Smooth muscle cell (in vitro differentiated cells): ENCODE measurements at regions not wholly inside any gene's neighbourhood (a gene's known extent, or its start where the extent isn't known, plus 50 kb on each side); places are given as distances from the start of the nearest gene placed in this dataset.

Experiments used
- DNase-seq: peaks from one replicate; lab custom pipeline; 2025; ENCODE audit not compliant: unreplicated experiment; lab: John Stamatoyannopoulos, UW
- H2AFZ ChIP-seq: fragments of 200-600 bp; sonication (generic); 2 replicates; pipeline ENCODE4 v1.6.0; 2016; ENCODE audit warnings: antibody characterized with exemption, low read depth, mild to moderate bottlenecking
- H3F3A ChIP-seq: fragments of 200-600 bp; sonication (generic); 2 replicates; pipeline ENCODE4 v1.6.0; 2017; ENCODE audit warnings: antibody characterized with exemption, low read depth
- H3K27ac ChIP-seq: fragments of 200-600 bp; sonication (generic); 2 replicates; pipeline ENCODE4 v1.5.1; 2016; ENCODE audit warnings: low read depth, mild to moderate bottlenecking
- H3K27me3 ChIP-seq: fragments of 200-600 bp; sonication (generic); 2 replicates; pipeline ENCODE4 v1.6.1; 2016; ENCODE audit warnings: low read depth, mild to moderate bottlenecking
- H3K36me3 ChIP-seq: fragments of 200-600 bp; sonication (generic); 2 replicates; pipeline ENCODE4 v1.5.1; 2016; ENCODE audit warnings: low read depth
- H3K4me1 ChIP-seq: fragments of 200-600 bp; sonication (generic); 2 replicates; pipeline ENCODE4 v1.5.1; 2016; ENCODE audit warnings: low read depth
- H3K4me2 ChIP-seq: fragments of 200-600 bp; sonication (generic); 2 replicates; pipeline ENCODE4 v1.6.0; 2016; ENCODE audit warnings: mild to moderate bottlenecking
- H3K4me3 ChIP-seq: fragments of 200-600 bp; sonication (generic); 2 replicates; pipeline ENCODE4 v1.5.1; 2016; ENCODE audit warnings: mild to moderate bottlenecking
- H3K79me2 ChIP-seq: fragments of 200-600 bp; sonication (generic); 2 replicates; pipeline ENCODE4 v1.6.0; 2016; ENCODE audit warnings: low read depth, mild to moderate bottlenecking
- H3K9ac ChIP-seq: fragments of 200-600 bp; sonication (generic); 2 replicates; pipeline ENCODE4 v1.6.0; 2016; ENCODE audit warnings: low read depth
- H3K9me3 ChIP-seq: fragments of 200-600 bp; sonication (generic); replicated peaks from 2 replicates; pipeline ENCODE4 v1.5.1; 2016; ENCODE audit warnings: low read depth
- H4K20me1 ChIP-seq: fragments of 200-600 bp; sonication (generic); 2 replicates; pipeline ENCODE4 v1.6.0; 2016; ENCODE audit warnings: low read depth
- CTCF ChIP-seq: fragments of 200-600 bp; sonication (generic); IDR thresholded peaks from 2 replicates; pipeline ENCODE4 v1.5.1; 2017; ENCODE audit warnings: borderline replicate concordance, mild to moderate bottlenecking, antibody characterized with exemption; ENCODE audit not compliant: insufficient read depth, poor library complexity, severe bottlenecking
- WGBS: methylation state at CpG from one replicate; pipeline ENCODE4 v1.1.7; 2016; ENCODE audit warnings: low lambda C conversion rate; 5-methylcytosine and 5-hydroxymethylcytosine counted together

GRCh38 chr11:92569726-92570125, 345.1 kb downstream of the FAT3 start:
- H3K4me1 ChIP-seq, result no peaks in the 10 kb centered on the region
- H2AFZ ChIP-seq, result no peak overlapping the region
- H3K27ac ChIP-seq, result no peak overlapping the region
- H3K4me3 ChIP-seq, result no peak overlapping the region
- no peaks in the 10 kb centered on the region for H3K36me3 ChIP-seq
- no peaks in the 10 kb centered on the region for H3K27me3 ChIP-seq
- H3F3A ChIP-seq, result no peaks in the 10 kb centered on the region
- no peak for TF ChIP-seq CTCF
- no peaks in the 10 kb centered on the region for H3K79me2 ChIP-seq
- no peaks in the 10 kb centered on the region for H4K20me1 ChIP-seq
- no peaks in the 10 kb centered on the region for H3K9me3 ChIP-seq
- DNase-seq, result no peak
- H3K9ac ChIP-seq, result no peak overlapping the region
- WGBS, result 71% methylated on average over 1 of the region's 1 CpG
- no peak overlapping the region for H3K4me2 ChIP-seq

GRCh38 chr11:92572559-92572958, 347.9 kb downstream of the FAT3 start:
- Histone ChIP-seq H3K4me3 (no peak overlapping the region), H3K27ac (no peak overlapping the region), H3K9me3 (no peaks in the 10 kb centered on the region), H3K79me2 (no peaks in the 10 kb centered on the region), H3K4me2 (no peak overlapping the region), H4K20me1 (no peaks in the 10 kb centered on the region), H3K9ac (no peak overlapping the region), H3K4me1 (no peaks in the 10 kb centered on the region), H3F3A (no peaks in the 10 kb centered on the region), H2AFZ (no peak overlapping the region), H3K27me3 (no peaks in the 10 kb centered on the region), H3K36me3 (no peaks in the 10 kb centered on the region)
- DNase-seq, result no peak
- TF ChIP-seq CTCF, result no peak
- WGBS, result 97% methylated on average over 1 of the region's 1 CpG

- Histone ChIP-seq H3K4me1 (no peaks in the 10 kb centered on the region), H3K9ac (no peak overlapping the region), H3F3A (no peaks in the 10 kb centered on the region), H3K27ac (no peak overlapping the region), H4K20me1 (no peaks in the 10 kb centered on the region), H3K27me3 (no peaks in the 10 kb centered on the region), H3K4me3 (no peak overlapping the region), H3K79me2 (no peaks in the 10 kb centered on the region), H3K9me3 (no peaks in the 10 kb centered on the region), H3K36me3 (no peaks in the 10 kb centered on the region), H2AFZ (no peak overlapping the region), H3K4me2 (no peak overlapping the region)
- DNase-seq, result no peak
- no peak for TF ChIP-seq CTCF
- 91% methylated on average over 3 of the region's 3 CpGs for WGBS
These were observed 351.7 kb downstream of the FAT3 start for GRCh38 chr11:92576315-92576714.

- H3F3A ChIP-seq, result no peaks in the 10 kb centered on the region
- H3K27ac ChIP-seq, result no peak overlapping the region
- H3K36me3 ChIP-seq, result no peaks in the 10 kb centered on the region
- H2AFZ ChIP-seq, result no peak overlapping the region
- H3K9me3 ChIP-seq, result no peaks in the 10 kb centered on the region
- no peak overlapping the region for H3K9ac ChIP-seq
- no peaks in the 10 kb centered on the region for H3K4me1 ChIP-seq
- no peak for TF ChIP-seq CTCF
- no peak for DNase-seq
- no peaks in the 10 kb centered on the region for H4K20me1 ChIP-seq
- no peaks in the 10 kb centered on the region for H3K79me2 ChIP-seq
- no peaks in the 10 kb centered on the region for H3K27me3 ChIP-seq
- no peak overlapping the region for H3K4me3 ChIP-seq
- no peak overlapping the region for H3K4me2 ChIP-seq
- WGBS, result 94% methylated on average over 1 of the region's 1 CpG
These were observed 356.3 kb downstream of the FAT3 start for GRCh38 chr11:92580908-92581307.
